ENCODE measurements at regions not wholly inside any gene's neighbourhood (a gene's known extent, or its start where the extent isn't known, plus 50 kb on each side); places are given as distances from the start of the nearest gene placed in this dataset.

GRCh38 chr9:73030370-73031030 is 77.6 kb upstream of the ALDH1A1 start:
- no peak for TF ChIP-seq CTCF (IDR thresholded peaks at IDR 0.05)
- TF ChIP-seq POLR2AphosphoS5 (IDR thresholded peaks at IDR 0.05), result no peak
